OCI-LY1 (cell line): ENCODE measurements at regions not wholly inside any gene's neighbourhood (a gene's known extent, or its start where the extent isn't known, plus 50 kb on each side); places are given as distances from the start of the nearest gene placed in this dataset.

Source experiments
- H2AFZ ChIP-seq: fragments of 200-600 bp; sonication (generic), shearing (Covaris generic); 2 replicates; pipeline ENCODE4 v1.6.0; 2014; ENCODE audit warnings: antibody characterized with exemption, mild to moderate bottlenecking, low read length
- H3F3A ChIP-seq: fragments of 200-600 bp; sonication (generic), shearing (Covaris generic); 2 replicates; pipeline ENCODE4 v1.6.0; 2014; ENCODE audit warnings: mild to moderate bottlenecking, antibody characterized with exemption, low read length, moderate library complexity; ENCODE audit not compliant: insufficient read depth
- H3K27ac ChIP-seq: fragments of 200-600 bp; sonication (generic); 2 replicates; pipeline ENCODE4 v1.5.1; 2014; ENCODE audit warnings: low read length, mixed run types, mild to moderate bottlenecking, low read depth; ENCODE audit not compliant: poor library complexity, severe bottlenecking
- H3K27me3 ChIP-seq: fragments of 200-600 bp; sonication (generic); 2 replicates; pipeline ENCODE4 v1.6.0; 2014; ENCODE audit warnings: antibody characterized with exemption, mild to moderate bottlenecking, low read length, moderate library complexity; ENCODE audit not compliant: insufficient read depth
- H3K36me3 ChIP-seq: fragments of 200-600 bp; sonication (generic); 2 replicates; pipeline ENCODE4 v1.6.1; 2014; ENCODE audit warnings: mild to moderate bottlenecking, antibody characterized with exemption, low read length, moderate library complexity, mixed read lengths; ENCODE audit not compliant: insufficient read depth
- H3K4me1 ChIP-seq: fragments of 200-600 bp; sonication (generic); 2 replicates; pipeline ENCODE4 v1.5.1; 2014; ENCODE audit warnings: mild to moderate bottlenecking, low read length, moderate library complexity; ENCODE audit not compliant: insufficient read depth, severe bottlenecking
- H3K4me2 ChIP-seq: fragments of 200-600 bp; sonication (generic), shearing (Covaris generic); 2 replicates; pipeline ENCODE4 v1.6.1; 2014; ENCODE audit warnings: low read length
- H3K4me3 ChIP-seq: fragments of 200-600 bp; sonication (generic); 2 replicates; pipeline ENCODE4 v1.5.1; 2014; ENCODE audit warnings: low read length, low read depth, mild to moderate bottlenecking, mixed read lengths; ENCODE audit not compliant: poor library complexity, severe bottlenecking
- H3K79me2 ChIP-seq: fragments of 200-600 bp; shearing (Covaris generic); 2 replicates; pipeline ENCODE4 v1.6.1; 2016; ENCODE audit warnings: mixed run types, low read length, mixed read lengths; ENCODE audit not compliant: insufficient read depth
- H3K9ac ChIP-seq: fragments of 200-600 bp; sonication (generic), shearing (Covaris generic); 2 replicates; pipeline ENCODE4 v1.6.1; 2014; ENCODE audit warnings: mild to moderate bottlenecking, low read length, mixed read lengths
- H3K9me2 ChIP-seq: fragments of 200-600 bp; sonication (generic), shearing (Covaris generic); 2 replicates; pipeline ENCODE4 v1.6.1; 2014; ENCODE audit warnings: low read depth, mild to moderate bottlenecking, low read length, mixed read lengths
- H3K9me3 ChIP-seq: fragments of 200-600 bp; shearing (Covaris generic); 2 replicates; pipeline ENCODE4 v1.6.1; 2014; ENCODE audit warnings: low read length, mixed read lengths
- H4K20me1 ChIP-seq: fragments of 200-600 bp; sonication (generic), shearing (Covaris generic); 2 replicates; pipeline ENCODE4 v1.6.0; 2016; ENCODE audit warnings: mild to moderate bottlenecking, low read length; ENCODE audit not compliant: insufficient read depth
- CTCF ChIP-seq: fragments of 200-600 bp; sonication (generic), shearing (Covaris generic); IDR thresholded peaks from 2 replicates; pipeline ENCODE4 v1.5.1; 2017; ENCODE audit warnings: mild to moderate bottlenecking, antibody characterized with exemption, low read length, moderate library complexity, mixed read lengths
- EZH2 ChIP-seq: fragments of 200-600 bp; sonication (generic), shearing (Covaris generic); IDR thresholded peaks from 2 replicates; pipeline ENCODE4 v1.8.0; 2017; ENCODE audit warnings: borderline replicate concordance, mixed run types, mild to moderate bottlenecking, antibody characterized with exemption, low read length, moderate library complexity, mixed read lengths

- Histone ChIP-seq H3K79me2 (no peaks in the 10 kb centered on the region), H3K36me3 (no peaks in the 10 kb centered on the region), H3F3A (no peaks in the 10 kb centered on the region), H2AFZ (no peak overlapping the region), H3K4me3 (no peak overlapping the region), H3K27ac (no peak overlapping the region), H3K9me2 (no peaks in the 10 kb centered on the region), H3K4me2 (no peak overlapping the region), H3K9ac (no peak overlapping the region), H3K4me1 (no peaks in the 10 kb centered on the region), H3K27me3 (no peaks in the 10 kb centered on the region), H4K20me1 (no peaks in the 10 kb centered on the region), H3K9me3 (no peaks in the 10 kb centered on the region)
- no peak for TF ChIP-seq EZH2
- no peak for TF ChIP-seq CTCF
Measured at GRCh38 chr18:43662657-43663056, 385.4 kb upstream of the SYT4 start.

DNA sequence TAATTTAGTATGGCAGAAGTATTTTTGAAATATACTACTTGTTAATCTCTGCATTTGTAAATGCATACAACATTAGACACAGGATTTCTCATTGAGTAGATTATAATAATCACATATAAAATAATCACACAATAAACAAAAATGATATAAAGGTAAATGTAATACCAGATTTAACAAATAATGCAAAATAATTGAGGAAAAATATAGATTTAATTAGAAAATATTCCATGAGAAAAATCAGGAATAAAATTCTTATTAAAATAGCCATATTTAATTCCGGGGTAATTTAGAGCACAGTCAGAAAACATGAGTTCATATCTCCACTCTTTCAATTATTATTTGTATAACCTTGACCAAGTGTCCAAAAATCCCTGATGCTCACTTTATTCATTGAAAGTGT is 385.9 kb upstream of the SYT4 start:
- H3K4me3 ChIP-seq: no peak overlapping the region
- no peaks in the 10 kb centered on the region for H3K9me2 ChIP-seq
- H3K4me1 ChIP-seq: no peaks in the 10 kb centered on the region
- H3K27me3 ChIP-seq: no peaks in the 10 kb centered on the region
- no peak overlapping the region for H3K4me2 ChIP-seq
- no peak overlapping the region for H2AFZ ChIP-seq
- H3K9ac ChIP-seq: no peak overlapping the region
- TF ChIP-seq CTCF: no peak
- no peak for TF ChIP-seq EZH2
- H4K20me1 ChIP-seq: no peaks in the 10 kb centered on the region
- no peaks in the 10 kb centered on the region for H3F3A ChIP-seq
- H3K79me2 ChIP-seq: no peaks in the 10 kb centered on the region
- H3K36me3 ChIP-seq: no peaks in the 10 kb centered on the region
- no peak overlapping the region for H3K27ac ChIP-seq
- H3K9me3 ChIP-seq: no peaks in the 10 kb centered on the region

DNA sequence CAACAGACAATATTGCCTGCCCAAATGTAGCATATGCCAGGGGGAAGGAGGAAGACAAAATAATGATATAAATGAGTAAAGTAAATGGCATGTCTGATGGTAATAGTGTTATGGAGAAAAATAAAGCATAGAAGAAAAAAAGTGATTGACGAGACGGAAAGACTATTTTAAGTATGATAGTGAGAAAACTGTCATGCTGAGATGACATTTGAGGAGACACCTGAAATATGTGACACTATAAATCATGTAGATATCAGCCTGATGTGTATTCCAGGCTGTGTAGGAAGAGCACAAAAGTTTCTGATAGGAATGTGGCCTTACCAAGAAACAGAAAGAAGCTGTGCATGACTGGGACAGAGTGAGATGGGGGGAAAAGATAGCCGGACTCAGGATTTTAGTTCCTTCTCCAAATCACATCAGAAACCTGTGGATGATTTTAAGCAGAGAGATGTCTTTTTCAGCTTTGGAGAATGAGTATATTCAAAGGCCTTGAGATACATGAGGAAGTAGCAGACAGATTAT is 387.3 kb upstream of the SYT4 start:
- H3K9me3 ChIP-seq: no peaks in the 10 kb centered on the region
- no peak overlapping the region for H3K4me2 ChIP-seq
- no peaks in the 10 kb centered on the region for H3K4me1 ChIP-seq
- no peaks in the 10 kb centered on the region for H3K27me3 ChIP-seq
- H3K9ac ChIP-seq: no peak overlapping the region
- H3K79me2 ChIP-seq: no peaks in the 10 kb centered on the region
- no peaks in the 10 kb centered on the region for H4K20me1 ChIP-seq
- no peaks in the 10 kb centered on the region for H3K9me2 ChIP-seq
- no peaks in the 10 kb centered on the region for H3K36me3 ChIP-seq
- no peak overlapping the region for H3K27ac ChIP-seq
- no peaks in the 10 kb centered on the region for H3F3A ChIP-seq
- H3K4me3 ChIP-seq: no peak overlapping the region
- TF ChIP-seq EZH2 (no peak), CTCF (no peak)
- no peak overlapping the region for H2AFZ ChIP-seq
